Esophagus squamous epithelium (tissue), 4 donors: ENCODE measurements at regions not wholly inside any gene's neighbourhood (a gene's known extent, or its start where the extent isn't known, plus 50 kb on each side); places are given as distances from the start of the nearest gene placed in this dataset.
"Not testable (repeated sequence)": the region's sequence is repeated elsewhere in the genome, so short reads cannot be mapped to it uniquely, and the experiment has no call there.

Source experiments
- CTCF ChIP-seq, 6 experiments: fragments of 450-650 bp in 4 of 6; fragments of 200-600 bp in 2 of 6; sonication (generic) in 2 of 6; IDR thresholded peaks; one replicate each; pipeline ENCODE4 v1.5.1; 2016 to 2019; ENCODE audit warnings: antibody characterized with exemption in 6 of 6, mild to moderate bottlenecking in 4 of 6, moderate library complexity in 4 of 6
- POLR2A ChIP-seq, 4 donors: fragments of 450-650 bp; IDR thresholded peaks; one replicate each; pipeline ENCODE4 v1.6.1; 2017; ENCODE audit warnings: antibody characterized with exemption in 4 of 4, mild to moderate bottlenecking in 4 of 4, moderate library complexity in 3 of 4

DNA sequence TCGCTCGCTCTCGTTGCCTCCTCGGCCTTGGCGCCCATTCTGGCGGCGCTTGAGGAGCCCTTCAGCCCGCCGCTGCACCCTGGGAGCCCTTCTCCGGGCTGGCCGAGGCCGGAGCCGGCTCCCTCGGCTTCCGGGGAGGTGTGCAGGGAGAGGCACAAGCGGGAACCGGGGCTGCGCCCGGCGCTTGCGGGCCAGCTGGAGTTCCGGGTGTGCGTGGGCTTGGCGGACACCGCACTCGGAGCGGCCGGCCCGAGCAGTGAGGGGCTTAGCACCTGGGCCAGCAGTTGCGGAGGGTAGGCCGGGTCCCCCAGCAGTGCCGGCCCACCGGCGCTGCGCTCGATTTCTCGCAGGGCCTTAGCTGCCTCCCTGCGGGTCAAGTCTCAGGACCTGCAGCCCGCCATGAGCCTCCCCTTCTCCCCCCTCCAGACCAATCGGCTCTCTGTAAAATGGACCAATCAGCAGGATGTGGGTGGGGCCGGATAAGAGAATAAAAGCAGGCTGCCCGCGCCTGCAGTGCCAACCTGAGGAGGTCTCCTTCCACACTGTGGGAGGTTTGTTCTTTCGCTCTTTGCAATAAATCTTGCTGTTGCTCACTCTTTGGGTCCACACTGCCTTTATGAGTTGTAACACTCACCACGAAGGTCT is 62.8 kb upstream of the LGR5 start:
- not testable (repeated sequence) for TF ChIP-seq CTCF, POLR2A (IDR thresholded peaks at IDR 0.05)
